GM03348 (cell line): ENCODE measurements at regions not wholly inside any gene's neighbourhood (a gene's known extent, or its start where the extent isn't known, plus 50 kb on each side); places are given as distances from the start of the nearest gene placed in this dataset.

Experiments used
- DNase-seq: peaks from one replicate; pipeline ENCODE4 v3.0.0; 2012; ENCODE audit warnings: low spot score

DNA sequence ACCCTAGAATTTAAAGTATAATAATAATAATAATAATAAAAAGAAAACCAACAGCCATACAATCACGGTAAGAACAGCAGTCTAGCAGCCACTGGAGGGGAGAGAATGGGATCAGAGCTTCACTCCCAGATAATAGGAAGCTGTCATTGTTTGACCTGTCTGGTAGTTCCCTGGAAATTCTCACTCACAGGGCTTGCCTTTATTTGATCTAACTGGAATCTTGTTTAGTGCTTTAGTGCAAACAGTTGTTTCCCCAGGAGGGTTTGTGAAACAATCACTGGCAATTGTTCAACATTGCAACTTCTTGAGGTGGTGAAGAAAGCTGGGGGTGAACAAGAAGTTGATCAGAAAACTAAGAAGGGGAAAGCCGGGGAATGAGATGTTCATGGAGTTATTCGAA, 68.7 kb upstream of the PTCSC3 start:
- DNase-seq, result no peak

DNA sequence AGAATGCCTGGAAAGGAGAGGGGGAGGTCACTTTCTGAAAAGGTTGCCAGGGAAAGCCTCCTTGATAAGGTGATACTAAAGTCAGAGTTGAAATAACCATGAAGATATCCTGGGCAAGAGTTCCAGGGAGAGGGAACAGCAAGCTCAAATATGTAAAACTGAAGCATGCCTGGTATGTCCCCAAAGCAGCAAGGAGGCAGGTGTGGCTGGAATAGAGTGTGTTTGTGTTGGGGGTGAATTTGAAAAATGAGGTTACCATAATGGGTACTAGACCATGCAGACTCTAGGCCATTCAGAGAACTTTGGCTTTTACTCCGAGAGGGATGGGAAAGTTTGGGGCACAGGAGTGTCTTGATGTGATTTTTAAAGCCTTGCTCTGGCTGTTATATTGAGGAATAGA, 66.7 kb upstream of the PTCSC3 start:
- DNase-seq, result no peak

GRCh38 chr14:36241183-36241582, 64.7 kb upstream of the PTCSC3 start:
- DNase-seq, result no peak

DNA sequence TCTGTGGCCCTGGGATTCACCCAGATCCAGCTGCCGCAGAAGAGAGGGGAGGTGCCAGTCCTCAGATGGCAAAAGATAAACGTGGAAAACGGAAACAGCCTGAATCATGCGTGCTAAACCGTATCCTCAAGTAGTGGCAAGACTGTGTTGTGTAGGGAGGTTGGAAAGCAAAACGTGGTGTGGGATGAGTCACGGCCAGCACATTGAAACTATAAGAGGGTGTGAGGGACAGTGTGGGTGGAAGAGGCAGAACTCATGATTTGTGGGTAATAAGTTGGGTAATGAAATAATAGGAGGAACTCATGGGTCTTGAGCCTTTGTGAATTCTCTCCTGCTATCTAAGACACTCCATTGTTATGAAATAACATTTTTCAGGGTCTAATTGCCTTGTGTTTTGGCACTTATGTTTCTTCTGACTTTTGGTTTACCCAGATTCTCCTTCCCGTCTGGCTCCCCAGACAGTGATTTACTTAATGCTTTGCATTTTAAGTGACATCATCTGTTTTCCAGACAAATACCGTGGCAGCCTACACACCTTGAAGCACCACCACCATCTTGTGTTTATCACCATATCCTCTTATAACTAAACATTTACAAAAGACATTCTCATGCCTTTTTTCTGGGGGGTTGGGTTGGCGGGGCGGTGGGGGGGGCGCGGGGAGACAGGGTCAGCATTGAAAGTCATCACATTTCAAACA, 62.3 kb upstream of the PTCSC3 start:
- peak; percentile 80 for DNase-seq

DNA sequence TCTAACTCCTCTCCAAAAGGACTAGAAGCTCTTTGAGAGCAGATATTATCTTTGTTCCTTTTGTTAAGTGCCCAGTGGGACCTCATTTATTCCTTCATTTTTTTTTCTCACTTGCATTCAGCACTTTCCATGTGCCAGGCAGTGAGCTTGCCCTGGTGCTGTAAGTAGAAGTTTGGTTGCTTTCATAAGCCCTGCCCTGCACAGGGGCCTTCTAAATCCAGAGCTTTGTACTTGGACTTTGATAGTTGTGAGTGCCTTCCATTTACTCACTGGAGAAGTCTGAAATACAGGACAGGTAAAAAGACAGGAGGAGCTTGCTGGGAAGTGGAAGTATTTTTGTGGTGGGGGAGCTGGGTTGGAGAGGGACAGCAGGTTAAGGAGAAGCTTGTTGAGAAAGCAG, 56.7 kb upstream of the PTCSC3 start:
- no peak for DNase-seq

DNA sequence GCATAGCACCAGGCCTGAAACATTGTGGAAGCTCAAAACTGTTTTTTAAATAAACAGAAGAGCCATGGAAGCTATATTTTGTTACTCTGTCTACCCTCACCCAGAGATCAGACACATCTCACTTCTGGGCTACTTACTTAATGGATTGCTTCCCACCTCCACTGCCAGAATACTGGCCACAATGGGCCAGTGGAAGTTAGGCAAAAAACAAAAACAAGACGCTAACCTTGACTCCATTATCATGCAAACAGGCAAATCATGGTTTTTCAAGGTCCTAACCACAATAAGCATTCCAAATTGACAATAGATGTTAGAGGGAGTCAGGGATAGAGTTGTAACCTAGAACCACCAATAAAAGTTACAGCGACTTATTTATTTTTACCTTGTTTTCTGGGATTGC, 52.7 kb upstream of the PTCSC3 start:
- no peak for DNase-seq

- no peak for DNase-seq
Measured at GRCh38 chr14:36227802-36228201, 51.3 kb upstream of the PTCSC3 start.

DNA sequence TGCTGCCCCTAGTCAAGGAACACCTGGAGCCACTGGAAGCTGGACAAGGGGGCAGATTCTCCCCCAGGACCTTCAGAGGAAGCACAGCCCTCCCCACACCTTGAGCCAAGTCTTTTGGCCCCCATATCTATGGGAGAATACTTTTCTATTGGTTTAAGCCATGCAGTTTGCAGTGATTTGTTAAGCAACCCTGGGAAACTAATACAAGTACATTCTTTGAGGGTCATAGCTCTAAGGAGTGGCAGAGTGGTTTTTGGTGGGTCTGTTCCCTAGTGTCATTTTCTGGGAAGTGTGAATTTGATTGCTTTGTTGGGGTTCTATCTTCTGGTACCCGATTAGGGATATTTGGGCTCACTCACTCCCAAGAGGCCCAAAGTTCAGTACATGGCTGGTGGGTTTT, 50.8 kb upstream of the PTCSC3 start:
- no peak for DNase-seq
